HG03442 (cell line): ENCODE measurements at regions not wholly inside any gene's neighbourhood (a gene's known extent, or its start where the extent isn't known, plus 50 kb on each side); places are given as distances from the start of the nearest gene placed in this dataset.
A peak's percentile ranks its signal among the peaks of the same experiment; 100 is the strongest.

ENCODE experiments used
- ATAC-seq: cut with Tn5 transposase; IDR thresholded peaks from one replicate; pipeline ENCODE4 v1.9.1; 2021; ENCODE audit warnings: mild to moderate bottlenecking, moderate library complexity; ENCODE audit not compliant: unreplicated experiment

DNA sequence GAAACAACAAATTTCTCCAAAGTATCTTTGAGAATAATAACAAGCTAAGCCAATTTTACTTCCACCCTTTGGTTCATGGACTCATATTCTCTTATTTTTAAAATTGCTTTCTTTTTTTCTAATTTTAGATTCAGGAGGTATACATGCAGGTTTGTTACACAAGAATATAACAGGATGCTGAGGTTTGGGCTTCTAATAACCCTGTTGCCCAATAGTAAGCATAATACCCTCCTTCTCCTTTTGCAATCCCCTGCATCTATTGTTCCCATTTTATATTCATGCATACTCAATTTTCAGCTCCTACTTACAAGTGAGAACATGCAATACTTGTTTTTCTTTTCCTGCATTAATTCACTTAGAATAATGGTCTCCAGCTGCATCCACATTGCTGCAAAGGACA lies 202.3 kb upstream of the FSTL5 start:
- ATAC-seq = no peak

DNA sequence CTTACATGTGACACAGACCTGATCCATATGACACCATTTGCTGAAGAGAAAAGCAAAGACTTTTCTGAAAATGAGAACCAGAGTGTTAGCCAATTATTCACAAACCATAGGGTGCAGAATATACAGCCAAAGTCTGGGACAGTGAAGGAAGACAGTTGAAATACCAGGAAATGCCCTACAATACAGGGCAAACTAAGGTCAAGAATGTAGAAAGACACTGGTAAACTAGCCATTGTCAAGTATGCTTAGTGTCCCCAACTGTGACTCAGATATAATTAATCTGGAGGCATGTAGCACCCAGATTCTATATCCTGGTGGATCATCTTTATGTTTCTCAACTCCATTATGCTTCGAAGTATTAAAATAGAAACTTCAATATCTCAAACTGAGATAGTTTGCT lies 200.9 kb upstream of the FSTL5 start:
- no peak for ATAC-seq

DNA sequence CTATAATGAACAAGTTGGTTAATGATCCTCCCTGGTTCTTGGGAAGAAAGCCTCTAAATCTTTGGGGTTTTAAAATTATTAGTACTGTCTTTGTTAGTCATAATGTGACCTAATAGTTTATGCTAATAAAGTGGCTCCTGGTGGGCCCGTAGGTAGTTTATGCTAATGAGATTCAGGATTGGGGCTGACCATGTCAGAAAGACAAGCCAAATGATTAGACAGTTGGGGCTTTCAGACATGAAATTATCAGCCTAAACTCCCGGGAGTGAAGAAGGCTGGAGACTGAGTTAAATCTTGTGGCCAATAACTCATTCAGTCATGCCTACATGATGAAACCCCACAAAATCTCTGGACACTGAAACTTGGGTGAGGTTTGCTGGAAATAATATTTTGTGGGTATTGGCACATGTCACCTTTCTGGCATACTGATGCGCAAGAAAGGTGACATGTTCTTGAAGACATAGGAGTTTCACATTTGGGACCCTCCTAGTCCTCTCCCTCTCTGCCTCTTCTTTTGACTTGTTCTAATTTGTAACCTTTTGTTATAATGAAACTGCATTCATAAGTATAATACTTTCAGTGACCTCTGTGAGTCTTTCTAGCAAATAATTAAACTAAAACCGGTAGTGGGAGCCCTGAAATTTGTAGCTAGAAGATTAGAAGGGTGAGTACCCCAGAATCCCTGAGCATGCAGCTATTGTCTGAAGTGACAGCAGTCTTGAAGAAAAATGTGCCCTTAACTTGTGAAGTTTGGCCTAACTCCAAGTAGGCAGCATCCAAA lies 196.8 kb upstream of the FSTL5 start:
- no peak for ATAC-seq

DNA sequence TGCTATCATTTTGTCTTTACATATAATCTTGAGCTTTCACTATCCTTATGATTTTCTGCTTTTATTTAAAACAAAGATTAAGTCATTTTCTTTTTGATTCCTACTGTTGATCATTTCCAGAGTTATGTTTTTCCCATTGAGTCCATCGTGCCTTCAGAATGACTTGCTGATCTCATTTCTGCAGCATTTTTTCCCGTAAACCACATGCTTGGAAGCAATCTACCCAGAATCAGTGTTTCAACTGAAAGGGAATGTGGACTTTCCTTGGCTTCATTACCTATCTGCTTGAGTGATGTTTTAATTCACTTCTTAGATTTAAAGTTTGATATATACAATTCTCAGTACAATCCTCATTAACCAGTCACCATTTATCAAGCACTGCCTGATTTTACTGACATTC lies 192.4 kb upstream of the FSTL5 start:
- no peak for ATAC-seq

DNA sequence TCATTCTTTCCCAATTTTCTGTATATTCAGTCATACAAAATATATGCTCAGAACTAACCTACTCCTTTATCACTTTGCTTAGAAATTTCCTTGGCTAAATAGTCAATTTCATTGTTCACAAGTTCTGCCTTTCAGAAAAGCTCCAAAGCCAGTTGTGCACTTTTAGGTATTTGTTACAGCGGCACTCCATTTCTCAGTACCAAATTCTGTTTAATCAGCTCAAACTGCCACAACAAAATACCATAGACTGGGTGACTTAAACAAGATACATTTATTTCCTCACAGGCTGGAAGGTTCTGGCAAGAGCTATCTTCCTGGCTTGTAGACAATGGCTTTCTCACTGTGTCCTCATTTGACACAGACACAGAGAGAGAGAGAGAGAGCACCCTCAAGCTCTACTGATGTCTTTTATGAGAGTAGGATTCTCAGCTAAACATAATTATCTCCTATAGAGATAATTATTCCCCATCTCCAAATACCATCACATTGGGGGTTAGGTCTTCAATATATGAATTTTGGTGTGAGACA lies 188.8 kb upstream of the FSTL5 start:
- no peak for ATAC-seq

DNA sequence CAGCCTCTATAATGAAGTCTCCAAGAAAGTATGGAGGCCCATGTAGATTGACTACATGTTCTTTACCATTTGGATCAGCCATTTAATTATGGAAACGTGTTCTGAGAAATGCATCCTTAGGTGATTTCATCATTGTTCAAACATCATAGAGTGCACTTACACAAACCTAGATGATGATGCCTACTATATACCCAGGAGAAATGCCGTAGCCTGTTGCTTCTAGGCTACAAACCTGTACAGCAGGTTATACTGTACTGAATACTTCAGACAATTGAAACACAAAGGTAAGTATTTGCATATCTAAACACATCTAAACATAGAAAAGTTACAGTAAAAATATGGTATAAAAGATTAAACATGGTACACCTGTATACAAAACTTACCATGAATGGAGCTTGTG lies 186.5 kb upstream of the FSTL5 start:
- no peak for ATAC-seq

DNA sequence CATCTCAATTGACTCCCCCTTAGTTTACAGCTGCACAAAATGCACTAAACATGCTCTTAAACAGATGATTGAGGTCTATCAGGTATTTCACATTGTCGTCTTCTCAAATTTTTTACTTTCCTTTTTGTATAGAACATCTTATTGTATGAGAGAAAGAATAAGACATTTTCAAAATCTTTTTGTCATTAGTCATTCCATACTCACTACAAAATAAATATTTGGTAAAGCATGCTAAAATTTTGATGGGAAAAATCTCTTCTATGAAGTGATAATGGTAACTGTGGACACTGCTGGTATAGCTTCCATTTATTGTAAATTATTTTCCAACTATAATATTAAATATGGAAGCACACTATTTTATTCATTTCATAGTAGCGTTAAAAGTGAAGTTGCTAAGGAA lies 185.6 kb upstream of the FSTL5 start:
- ATAC-seq = no peak

DNA sequence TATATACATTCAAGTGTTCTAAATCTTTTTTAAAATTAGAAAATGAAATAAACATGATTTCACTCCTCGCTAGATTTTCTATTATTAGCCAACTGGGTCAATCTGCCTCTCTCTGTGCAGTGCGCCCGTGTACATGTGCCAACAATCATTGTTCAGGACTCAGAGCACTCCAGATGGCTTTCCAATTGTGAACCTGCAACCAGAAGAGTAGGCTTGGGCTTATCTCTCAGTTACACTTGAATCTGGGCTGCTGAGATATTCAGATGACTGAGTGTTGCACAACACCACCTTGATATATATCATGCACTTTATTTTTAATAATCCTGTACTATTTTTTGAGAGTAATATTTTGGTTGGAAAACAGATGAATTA lies 184.0 kb upstream of the FSTL5 start:
- no peak for ATAC-seq

DNA sequence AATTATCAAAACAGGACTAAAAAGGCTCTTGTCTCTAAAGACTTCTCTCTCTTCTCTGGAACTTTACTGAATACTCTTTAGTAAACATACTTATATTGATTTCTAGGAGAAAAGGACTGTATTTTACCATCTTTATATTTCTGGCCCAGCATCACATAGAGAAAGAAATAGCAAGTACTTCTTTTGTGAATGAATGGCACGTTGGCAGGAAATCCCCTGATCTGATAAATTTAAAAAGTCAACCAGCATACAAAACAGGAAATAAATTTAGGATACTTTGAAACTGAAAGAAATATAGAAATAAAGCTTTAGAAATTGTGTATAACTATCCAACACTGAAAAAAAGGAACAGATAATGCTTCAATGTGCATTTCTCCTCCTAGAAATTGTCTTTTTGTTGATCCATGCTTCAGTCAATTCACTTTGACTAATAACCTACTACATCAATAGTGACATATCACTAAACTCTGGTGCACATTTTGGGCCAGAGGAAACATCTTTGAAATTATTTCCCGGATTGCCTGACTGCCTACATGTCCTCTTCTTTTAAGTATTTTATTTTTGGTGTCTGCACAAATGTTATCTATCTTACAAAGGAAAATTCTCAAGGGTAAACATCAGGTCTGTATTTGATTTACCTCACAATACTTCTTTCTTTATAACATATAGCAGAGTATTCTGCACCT lies 183.5 kb upstream of the FSTL5 start:
- no peak for ATAC-seq

DNA sequence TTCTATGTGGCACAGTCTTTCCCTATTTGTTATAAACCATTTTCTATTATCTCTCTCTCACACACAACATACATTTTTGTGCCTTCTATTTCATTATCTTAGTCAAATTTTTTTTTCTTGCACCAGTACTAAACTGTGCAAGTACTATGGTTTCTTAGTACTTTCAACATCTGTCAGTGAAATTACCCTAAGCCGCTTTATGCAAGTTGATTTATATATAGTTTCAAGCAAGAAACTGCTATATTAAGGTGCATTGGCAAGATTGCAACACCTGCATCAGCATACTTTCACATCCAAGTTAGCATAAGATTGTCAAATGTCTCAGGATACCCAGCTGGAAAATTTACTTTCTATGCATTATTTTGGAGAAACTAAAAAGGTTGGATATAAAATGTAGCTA lies 180.2 kb upstream of the FSTL5 start:
- no peak for ATAC-seq

DNA sequence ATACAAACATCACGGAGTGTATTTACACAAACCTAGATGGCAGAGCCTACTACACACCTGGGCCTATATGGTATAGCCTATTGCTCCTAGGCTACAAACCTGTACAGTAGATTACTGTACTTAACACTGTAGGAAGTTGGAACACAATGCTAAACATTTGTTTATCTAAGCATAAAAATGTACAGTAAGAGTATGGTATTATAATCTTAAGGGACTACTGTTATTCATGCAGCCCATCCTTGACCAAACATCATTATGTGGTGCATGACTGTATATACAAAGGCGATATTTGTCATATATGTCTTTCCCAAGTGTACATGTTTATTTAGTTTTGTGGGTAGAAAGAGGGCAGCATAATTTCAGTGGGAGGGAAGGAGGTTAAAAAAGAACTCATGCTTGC lies 177.7 kb upstream of the FSTL5 start:
- ATAC-seq = no peak

DNA sequence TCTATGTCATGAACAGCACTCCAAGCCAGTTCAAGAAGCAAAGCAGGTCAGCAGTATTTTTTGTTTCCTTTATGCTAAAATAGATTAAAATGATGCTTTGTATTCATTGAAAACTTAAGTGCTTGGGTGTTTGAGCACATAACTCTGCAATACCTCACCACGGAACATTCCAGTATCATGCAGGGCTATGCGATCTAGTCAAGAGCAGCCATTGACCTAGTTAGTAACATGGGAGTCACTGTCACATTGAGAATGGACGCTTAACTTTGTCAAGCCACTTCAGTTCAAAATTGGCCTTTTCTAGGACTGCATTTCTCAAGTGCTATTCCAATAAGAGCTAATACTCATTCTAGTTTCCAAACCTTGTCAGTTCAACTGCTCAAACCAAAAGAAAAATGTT lies 160.1 kb upstream of the FSTL5 start:
- no peak for ATAC-seq

DNA sequence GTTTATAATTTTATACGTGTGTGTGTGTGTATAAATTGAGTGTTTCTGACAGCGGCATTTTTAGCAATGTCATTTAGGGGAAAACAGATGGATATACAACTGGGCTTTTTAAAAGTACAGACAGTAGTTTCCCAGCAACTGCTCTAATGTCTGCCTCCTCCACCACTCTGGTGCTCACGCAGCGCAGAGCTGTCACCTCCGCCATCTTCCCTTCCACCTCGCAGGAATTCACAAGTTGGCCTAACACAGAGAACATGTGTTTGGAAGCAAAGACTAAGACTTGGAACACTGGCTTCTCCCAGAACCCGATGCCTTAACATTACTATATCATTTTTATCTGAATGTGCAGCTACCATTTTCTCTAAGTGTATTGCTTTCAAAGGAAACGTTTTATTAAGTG lies 158.3 kb upstream of the FSTL5 start:
- no peak for ATAC-seq

DNA sequence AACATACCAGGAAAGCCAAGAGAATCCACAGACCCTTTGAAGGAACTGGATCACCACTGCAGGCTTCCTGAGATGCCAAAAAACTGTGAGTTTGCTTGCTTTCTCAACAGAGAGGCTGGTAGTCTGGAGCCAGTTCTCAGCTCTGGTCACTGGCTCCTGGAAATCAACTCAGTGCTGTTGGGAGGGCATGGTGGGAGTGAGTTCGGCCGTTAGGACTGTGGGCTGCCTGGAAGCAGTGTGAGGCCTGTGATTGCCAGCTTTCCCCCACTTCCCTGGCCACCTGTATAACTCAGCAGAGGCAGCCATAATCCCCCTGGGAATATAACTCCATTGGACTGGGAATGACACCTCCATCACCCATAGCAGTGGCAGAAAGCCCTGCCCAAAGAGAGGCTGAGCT lies 122.0 kb upstream of the FSTL5 start:
- ATAC-seq = no peak

DNA sequence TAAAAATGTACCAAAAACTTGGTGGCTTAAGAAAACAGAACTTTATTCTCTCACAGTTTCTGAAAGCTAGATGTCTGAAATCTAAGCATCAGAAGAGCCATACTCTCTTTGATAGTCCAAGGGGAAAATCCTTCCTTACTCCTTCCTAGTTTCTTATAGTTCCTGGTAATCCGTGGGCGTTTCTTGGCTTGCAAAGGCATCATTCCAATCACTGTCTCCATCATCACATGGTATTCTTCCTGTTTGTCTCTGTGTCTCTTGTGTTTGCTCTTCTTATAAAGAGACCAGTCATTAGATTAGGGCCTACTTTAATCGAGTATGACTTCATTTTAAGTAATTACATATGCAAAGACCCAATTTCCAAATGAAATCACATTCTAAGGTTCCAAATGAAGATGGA lies 118.9 kb upstream of the FSTL5 start:
- ATAC-seq = no peak

DNA sequence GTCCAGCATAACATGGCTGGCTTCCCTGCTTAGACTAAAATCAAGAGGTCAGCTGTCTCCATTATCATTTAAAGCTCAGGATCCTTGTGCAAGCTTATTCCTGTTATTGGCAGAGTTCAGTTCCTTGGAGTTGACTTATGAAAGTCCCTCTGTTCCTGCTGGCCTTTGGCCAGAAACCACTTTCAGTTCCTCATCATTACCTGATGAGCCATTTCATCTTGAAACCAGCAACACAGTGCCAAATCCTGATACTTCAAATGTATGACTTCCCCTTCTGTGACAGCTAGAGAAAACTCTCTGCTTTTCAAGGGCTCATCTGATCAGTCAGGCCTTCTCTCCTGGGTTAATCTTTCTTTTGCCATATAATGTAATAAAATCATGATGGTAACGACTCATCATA lies 110.6 kb upstream of the FSTL5 start:
- ATAC-seq = peak; percentile 91

DNA sequence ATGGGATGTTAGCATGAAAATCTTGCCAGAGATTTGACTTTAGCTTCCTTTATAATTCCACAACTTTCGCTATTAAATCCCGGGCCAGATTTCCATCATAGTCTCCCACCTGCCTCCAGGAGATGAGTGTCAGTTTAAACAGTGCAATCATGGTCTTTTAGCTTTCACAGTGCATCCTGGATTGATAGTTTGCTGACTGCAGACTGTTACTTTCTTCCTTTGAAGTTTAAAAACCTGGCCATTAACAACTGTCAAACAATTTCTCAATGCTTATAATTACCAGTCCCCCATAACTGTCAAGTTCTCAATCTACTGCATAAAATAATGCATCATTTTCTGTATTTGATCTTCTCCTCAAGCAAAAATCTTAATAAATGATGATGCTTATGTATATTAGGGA lies 108.4 kb upstream of the FSTL5 start:
- no peak for ATAC-seq

DNA sequence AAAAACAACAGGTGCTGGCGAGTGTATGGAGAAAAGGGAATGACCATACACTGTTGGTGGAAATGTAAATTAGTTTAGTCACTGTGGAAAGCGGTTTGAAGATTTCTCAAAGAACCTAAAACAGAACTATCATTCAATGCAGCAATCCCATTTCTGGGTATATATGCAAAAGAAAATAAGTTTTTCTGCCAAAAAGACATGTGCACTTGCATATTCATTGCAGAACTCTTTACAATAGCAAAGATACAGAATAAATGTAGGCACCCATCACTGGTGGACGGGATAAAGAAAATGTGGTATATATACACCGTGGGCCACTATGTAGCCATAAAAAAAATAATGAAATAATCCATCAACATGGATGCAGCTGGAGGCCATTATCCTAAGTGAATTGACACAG lies 105.1 kb upstream of the FSTL5 start:
- ATAC-seq = no peak

DNA sequence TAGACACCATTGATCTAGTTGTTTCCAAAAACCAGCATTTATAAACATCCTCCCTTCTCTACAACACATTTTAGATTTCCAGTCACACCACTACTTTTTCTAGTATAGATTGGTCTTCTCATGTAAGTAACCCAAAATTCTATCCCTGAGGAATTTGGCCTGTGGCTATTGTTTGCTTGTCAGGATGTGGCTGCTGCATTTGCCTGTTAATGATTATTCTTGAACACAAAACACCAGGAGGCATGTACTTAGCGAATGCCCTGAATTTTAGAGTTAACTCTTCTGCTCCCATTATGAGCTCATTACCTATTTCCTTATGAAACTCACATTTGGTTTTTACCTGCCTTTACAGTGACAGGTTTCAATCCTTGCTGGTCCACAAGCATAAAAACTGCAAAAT lies 102.0 kb upstream of the FSTL5 start:
- no peak for ATAC-seq

DNA sequence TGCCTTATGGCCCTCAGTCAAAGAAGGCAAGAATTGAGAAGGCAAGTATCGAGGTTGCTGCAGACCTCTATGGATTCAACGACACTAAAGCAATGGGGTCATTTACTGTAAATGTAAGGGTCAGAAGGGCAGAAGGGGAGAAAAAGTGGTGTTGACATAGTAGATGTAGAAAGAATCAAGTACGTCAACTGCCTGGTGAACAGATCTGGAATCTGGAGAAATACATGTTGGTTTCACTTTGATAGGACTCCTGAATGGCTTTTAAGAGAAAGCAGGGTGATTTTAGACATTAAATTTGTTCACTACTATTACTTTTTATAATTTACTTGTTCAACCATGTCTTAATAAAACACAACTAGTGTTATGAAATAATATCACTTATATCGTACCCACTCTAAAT lies 81.3 kb upstream of the FSTL5 start:
- no peak for ATAC-seq

DNA sequence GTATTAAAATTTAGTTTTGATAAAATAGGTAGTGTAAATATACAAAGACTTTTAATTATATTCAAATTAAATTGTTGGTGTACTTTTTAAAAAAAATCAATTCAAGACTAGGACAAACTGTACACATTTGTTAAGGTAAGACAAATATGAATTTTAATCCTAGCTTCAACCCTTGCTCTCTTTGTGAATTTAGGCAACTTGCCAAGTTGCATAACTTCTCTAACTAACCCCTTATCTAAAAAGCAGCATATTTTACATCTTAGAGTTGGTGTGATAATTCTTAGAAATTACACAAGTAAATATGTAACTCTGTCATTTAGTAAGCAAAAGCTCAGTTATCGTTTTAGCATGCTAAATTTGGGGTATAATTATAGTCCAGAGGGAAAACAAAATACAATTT lies 78.1 kb upstream of the FSTL5 start:
- ATAC-seq = no peak

DNA sequence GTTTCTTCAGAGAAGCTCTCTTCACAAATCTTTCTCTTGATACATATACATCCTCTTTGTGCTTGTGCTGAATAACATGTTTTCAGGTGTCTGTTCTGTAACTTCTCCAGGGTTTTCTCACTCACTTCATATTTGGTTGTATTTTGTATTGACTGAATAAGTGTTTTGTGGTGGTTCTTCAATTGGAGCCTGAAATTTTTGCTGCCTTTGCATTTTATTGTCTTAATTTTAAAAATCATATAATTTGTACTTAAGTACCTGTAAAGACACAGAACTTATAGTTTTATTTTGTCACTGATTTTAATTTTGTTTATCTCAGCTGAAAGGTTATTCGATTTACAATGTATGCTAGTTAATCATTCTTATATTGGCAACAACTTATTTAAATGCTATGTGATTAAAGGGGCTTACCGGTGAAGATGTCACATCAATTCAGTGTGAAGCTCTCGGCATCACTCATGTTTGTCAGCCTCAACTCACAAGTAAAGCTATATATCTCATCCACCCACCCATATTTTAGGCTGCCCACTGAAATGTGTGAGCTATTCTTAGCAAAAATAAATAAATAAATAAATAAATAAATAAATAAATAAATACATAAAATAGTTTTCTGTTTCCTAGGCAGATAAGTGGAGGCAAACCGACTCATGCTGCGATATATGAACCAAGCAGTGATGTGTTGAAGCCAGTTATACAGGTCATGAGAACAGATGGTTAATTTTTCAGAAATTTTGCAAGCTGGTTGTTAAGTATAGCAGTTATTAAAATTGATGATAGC lies 76.4 kb upstream of the FSTL5 start:
- no peak for ATAC-seq
